GM18508 (cell line): ENCODE measurements at regions not wholly inside any gene's neighbourhood (a gene's known extent, or its start where the extent isn't known, plus 50 kb on each side); places are given as distances from the start of the nearest gene placed in this dataset.

Experiments
- ATAC-seq: cut with Tn5 transposase; IDR thresholded peaks from one replicate; pipeline ENCODE4 v1.9.1; 2021; ENCODE audit warnings: moderate number of reproducible peaks; ENCODE audit not compliant: insufficient read depth, unreplicated experiment

GRCh38 chr5:113788141-113788655 lies 274.7 kb downstream of the YTHDC2 start:
- no peak for ATAC-seq

GRCh38 chr5:113789769-113790168 lies 276.3 kb downstream of the YTHDC2 start:
- ATAC-seq: no peak

- ATAC-seq: no peak
Measured at GRCh38 chr5:113792806-113793205, 279.3 kb downstream of the YTHDC2 start.

GRCh38 chr5:113794981-113795380 lies 281.5 kb downstream of the YTHDC2 start:
- ATAC-seq: no peak

GRCh38 chr5:113800686-113801085 lies 287.2 kb downstream of the YTHDC2 start:
- no peak for ATAC-seq

GRCh38 chr5:113804264-113804663 lies 290.8 kb downstream of the YTHDC2 start:
- no peak for ATAC-seq

- ATAC-seq: no peak
Measured at GRCh38 chr5:113804943-113805342, 291.4 kb downstream of the YTHDC2 start.

- no peak for ATAC-seq
Measured at GRCh38 chr5:113806250-113806649, 292.8 kb downstream of the YTHDC2 start.

GRCh38 chr5:113806904-113807303 lies 293.4 kb downstream of the YTHDC2 start:
- no peak for ATAC-seq

GRCh38 chr5:113807427-113807991 lies 294.0 kb downstream of the YTHDC2 start:
- ATAC-seq: no peak

- no peak for ATAC-seq
Measured at GRCh38 chr5:113808956-113809355, 295.5 kb downstream of the YTHDC2 start.

- no peak for ATAC-seq
Measured at GRCh38 chr5:113809626-113810025, 296.1 kb downstream of the YTHDC2 start.

GRCh38 chr5:113813466-113813865 lies 300.0 kb downstream of the YTHDC2 start:
- no peak for ATAC-seq

- ATAC-seq: no peak
Measured at GRCh38 chr5:113817683-113818082, 304.2 kb downstream of the YTHDC2 start.

- no peak for ATAC-seq
Measured at GRCh38 chr5:113823696-113824095, 310.2 kb downstream of the YTHDC2 start.

GRCh38 chr5:113824307-113824706 lies 310.8 kb downstream of the YTHDC2 start:
- no peak for ATAC-seq

- no peak for ATAC-seq
Measured at GRCh38 chr5:113825176-113825575, 311.7 kb downstream of the YTHDC2 start.

- ATAC-seq: no peak
Measured at GRCh38 chr5:113846941-113847340, 333.4 kb downstream of the YTHDC2 start.

- no peak for ATAC-seq
Measured at GRCh38 chr5:113864437-113864836, 350.9 kb downstream of the YTHDC2 start.

- no peak for ATAC-seq
Measured at GRCh38 chr5:113866763-113867162, 353.3 kb downstream of the YTHDC2 start.

GRCh38 chr5:113869611-113870010 lies 356.1 kb downstream of the YTHDC2 start:
- ATAC-seq: no peak

GRCh38 chr5:113871972-113872371 lies 358.5 kb downstream of the YTHDC2 start:
- no peak for ATAC-seq

- no peak for ATAC-seq
Measured at GRCh38 chr5:113875096-113875495, 361.6 kb downstream of the YTHDC2 start.
